GM12878 (cell line): ENCODE measurements at regions not wholly inside any gene's neighbourhood (a gene's known extent, or its start where the extent isn't known, plus 50 kb on each side); places are given as distances from the start of the nearest gene placed in this dataset.

Source experiments
- CBX5 ChIP-seq: sonication (generic); IDR thresholded peaks from 2 replicates; pipeline ENCODE4 v1.6.1; 2016; ENCODE audit warnings: low read depth, moderate library complexity, mild to moderate bottlenecking, inconsistent platforms
- JUNB ChIP-seq: IDR thresholded peaks from 2 replicates; pipeline ENCODE4 v1.6.1; 2016; ENCODE audit warnings: antibody characterized with exemption, mild to moderate bottlenecking
- KDM1A ChIP-seq: fragments of 200-600 bp; sonication (generic); IDR thresholded peaks from 2 replicates; pipeline ENCODE4 v1.6.1; 2016; ENCODE audit warnings: borderline replicate concordance
- POLR2A ChIP-seq: IDR thresholded peaks from 2 replicates; pipeline ENCODE4 v1.6.1; 2011; ENCODE audit warnings: low read depth, mild to moderate bottlenecking, low read length
- RAD21 ChIP-seq: IDR thresholded peaks from 2 replicates; pipeline ENCODE4 v1.6.1; 2011; ENCODE audit warnings: mild to moderate bottlenecking, low read depth, low read length, moderate library complexity; ENCODE audit not compliant: insufficient read depth
- SREBF1 ChIP-seq: IDR thresholded peaks from 2 replicates; pipeline ENCODE4 v1.6.1; 2012; ENCODE audit warnings: mild to moderate bottlenecking, low read length
- TF ChIP-seq, protein P1 (sequence below), 3 experiments: IDR thresholded peaks in 2 of 3; conservative IDR thresholded peaks in 1 of 3; 2 replicates each; pipeline ENCODE4 v1.5.1; 2011; ENCODE audit warnings: low read depth in 3 of 3, low read length in 3 of 3, mild to moderate bottlenecking in 3 of 3, control low read depth in 2 of 3, moderate library complexity in 2 of 3, inconsistent platforms in 1 of 3, mixed read lengths in 1 of 3; ENCODE audit not compliant: control insufficient read depth in 2 of 3, insufficient read depth in 1 of 3; ENCODE audit errors: extremely low read depth in 1 of 3

DNA sequence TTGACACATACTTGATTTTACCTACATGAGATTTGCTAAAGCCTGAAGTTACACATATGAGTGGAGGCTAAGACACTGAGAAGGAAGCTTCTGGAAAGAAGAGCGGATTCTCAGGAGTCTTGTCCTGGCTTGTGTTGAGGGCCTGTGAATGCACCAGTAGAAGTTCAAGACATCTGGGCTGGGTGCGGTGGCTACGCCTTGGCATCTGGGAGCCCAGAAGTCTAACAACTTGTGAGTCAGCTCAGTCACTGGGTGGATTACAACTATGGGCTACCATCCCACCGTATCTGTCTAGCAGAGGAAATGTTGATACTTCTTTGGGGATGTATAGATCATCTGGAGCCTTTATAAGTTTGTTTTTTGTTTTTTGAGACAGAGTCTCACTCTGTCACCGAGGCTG is 375.6 kb upstream of the SMIM31 start:
- TF ChIP-seq KDM1A (no peak), CBX5 (no peak), RAD21 (no peak), POLR2A (no peak), JUNB (no peak), SREBF1 (no peak)
- TF ChIP-seq, protein P1, sequence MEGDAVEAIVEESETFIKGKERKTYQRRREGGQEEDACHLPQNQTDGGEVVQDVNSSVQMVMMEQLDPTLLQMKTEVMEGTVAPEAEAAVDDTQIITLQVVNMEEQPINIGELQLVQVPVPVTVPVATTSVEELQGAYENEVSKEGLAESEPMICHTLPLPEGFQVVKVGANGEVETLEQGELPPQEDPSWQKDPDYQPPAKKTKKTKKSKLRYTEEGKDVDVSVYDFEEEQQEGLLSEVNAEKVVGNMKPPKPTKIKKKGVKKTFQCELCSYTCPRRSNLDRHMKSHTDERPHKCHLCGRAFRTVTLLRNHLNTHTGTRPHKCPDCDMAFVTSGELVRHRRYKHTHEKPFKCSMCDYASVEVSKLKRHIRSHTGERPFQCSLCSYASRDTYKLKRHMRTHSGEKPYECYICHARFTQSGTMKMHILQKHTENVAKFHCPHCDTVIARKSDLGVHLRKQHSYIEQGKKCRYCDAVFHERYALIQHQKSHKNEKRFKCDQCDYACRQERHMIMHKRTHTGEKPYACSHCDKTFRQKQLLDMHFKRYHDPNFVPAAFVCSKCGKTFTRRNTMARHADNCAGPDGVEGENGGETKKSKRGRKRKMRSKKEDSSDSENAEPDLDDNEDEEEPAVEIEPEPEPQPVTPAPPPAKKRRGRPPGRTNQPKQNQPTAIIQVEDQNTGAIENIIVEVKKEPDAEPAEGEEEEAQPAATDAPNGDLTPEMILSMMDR (IDR thresholded peaks at IDR 0.05 in 2 of 3, conservative IDR thresholded peaks at IDR 0.05 in 1 of 3; ENCODE audit: control insufficient read depth in 2 of 3, extremely low read depth in 1 of 3, insufficient read depth in 1 of 3, low read depth in 3 of 3, low read length in 3 of 3), result no peak
